HG02610 (cell line): ENCODE measurements at regions not wholly inside any gene's neighbourhood (a gene's known extent, or its start where the extent isn't known, plus 50 kb on each side); places are given as distances from the start of the nearest gene placed in this dataset.

Source experiments
- ATAC-seq: cut with Tn5 transposase; IDR thresholded peaks from one replicate; pipeline ENCODE4 v1.9.1; 2021; ENCODE audit warnings: mild to moderate bottlenecking, moderate library complexity; ENCODE audit not compliant: unreplicated experiment

- ATAC-seq, result no peak
These were observed 53.2 kb upstream of the TFEC start for GRCh38 chr7:116083796-116084195.

- no peak for ATAC-seq
These were observed 56.0 kb upstream of the TFEC start for GRCh38 chr7:116086547-116087045.

GRCh38 chr7:116087291-116087690 is 56.7 kb upstream of the TFEC start:
- ATAC-seq, result no peak

- no peak for ATAC-seq
These were observed 57.4 kb upstream of the TFEC start for GRCh38 chr7:116087984-116088383.

- ATAC-seq, result no peak
These were observed 58.7 kb upstream of the TFEC start for GRCh38 chr7:116089293-116089692.

- ATAC-seq, result no peak
These were observed 63.1 kb upstream of the TFEC start for GRCh38 chr7:116093516-116094301.

GRCh38 chr7:116095396-116095795 is 64.8 kb upstream of the TFEC start:
- ATAC-seq, result no peak

GRCh38 chr7:116097365-116098009 is 66.9 kb upstream of the TFEC start:
- no peak for ATAC-seq

- no peak for ATAC-seq
These were observed 67.6 kb upstream of the TFEC start for GRCh38 chr7:116098175-116098574.

- ATAC-seq, result no peak
These were observed 70.1 kb upstream of the TFEC start for GRCh38 chr7:116100626-116101025.

GRCh38 chr7:116101704-116102103 is 71.1 kb upstream of the TFEC start:
- no peak for ATAC-seq

- ATAC-seq, result no peak
These were observed 80.9 kb upstream of the TFEC start for GRCh38 chr7:116111475-116111874.

GRCh38 chr7:116113310-116113709 is 82.7 kb upstream of the TFEC start:
- no peak for ATAC-seq

GRCh38 chr7:116120839-116121238 is 89.5 kb upstream of the TES start:
- ATAC-seq, result no peak

GRCh38 chr7:116122972-116123595 is 87.3 kb upstream of the TES start:
- ATAC-seq, result no peak

GRCh38 chr7:116128139-116128538 is 82.2 kb upstream of the TES start:
- ATAC-seq, result no peak

GRCh38 chr7:116135306-116135705 is 75.0 kb upstream of the TES start:
- no peak for ATAC-seq

GRCh38 chr7:116138202-116138801 is 72.0 kb upstream of the TES start:
- peak; percentile 93 for ATAC-seq

- no peak for ATAC-seq
These were observed 71.3 kb upstream of the TES start for GRCh38 chr7:116139007-116139406.

GRCh38 chr7:116139807-116140206 is 70.5 kb upstream of the TES start:
- ATAC-seq, result no peak

GRCh38 chr7:116142374-116142773 is 68.0 kb upstream of the TES start:
- ATAC-seq, result no peak
